ENCODE measurements at regions not wholly inside any gene's neighbourhood (a gene's known extent, or its start where the extent isn't known, plus 50 kb on each side); places are given as distances from the start of the nearest gene placed in this dataset.

DNA sequence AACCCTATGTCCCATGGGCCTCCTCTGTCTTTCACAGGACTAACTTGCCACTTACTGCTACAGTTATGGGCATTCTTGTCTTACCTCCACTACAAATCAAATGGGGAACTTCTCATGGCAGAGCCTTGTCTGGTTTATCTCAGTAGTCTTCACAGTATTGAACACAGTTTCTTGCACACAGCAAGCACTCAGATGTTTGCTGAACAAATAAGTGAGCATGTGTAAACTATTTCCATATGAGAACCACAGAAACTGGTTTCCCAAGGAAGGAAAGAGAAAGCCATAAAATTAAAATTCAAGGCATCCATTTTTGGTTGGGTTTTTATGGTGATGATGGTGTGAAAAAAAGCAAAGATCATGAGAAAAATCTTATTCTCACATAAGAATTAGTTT, 189.2 kb downstream of the MEX3B start:
- Histone ChIP-seq H3K27me3 (ENCODE audit: insufficient read depth, low read length) (no peaks in the 10 kb centered on the region), H3K27ac (ENCODE audit: low read length) (no peak overlapping the region), H3K36me3 (ENCODE audit: insufficient read depth, low read depth, low read length) (no peaks in the 10 kb centered on the region), H3K4me3 (ENCODE audit: low read length) (no peak overlapping the region), H3K4me1 (ENCODE audit: insufficient read depth, low read length) (no peaks in the 10 kb centered on the region), H3K9ac (ENCODE audit: low read depth, low read length) (no peak overlapping the region), H3K9me3 (ENCODE audit: insufficient read depth, low read depth, low read length) (no peaks in the 10 kb centered on the region)

DNA sequence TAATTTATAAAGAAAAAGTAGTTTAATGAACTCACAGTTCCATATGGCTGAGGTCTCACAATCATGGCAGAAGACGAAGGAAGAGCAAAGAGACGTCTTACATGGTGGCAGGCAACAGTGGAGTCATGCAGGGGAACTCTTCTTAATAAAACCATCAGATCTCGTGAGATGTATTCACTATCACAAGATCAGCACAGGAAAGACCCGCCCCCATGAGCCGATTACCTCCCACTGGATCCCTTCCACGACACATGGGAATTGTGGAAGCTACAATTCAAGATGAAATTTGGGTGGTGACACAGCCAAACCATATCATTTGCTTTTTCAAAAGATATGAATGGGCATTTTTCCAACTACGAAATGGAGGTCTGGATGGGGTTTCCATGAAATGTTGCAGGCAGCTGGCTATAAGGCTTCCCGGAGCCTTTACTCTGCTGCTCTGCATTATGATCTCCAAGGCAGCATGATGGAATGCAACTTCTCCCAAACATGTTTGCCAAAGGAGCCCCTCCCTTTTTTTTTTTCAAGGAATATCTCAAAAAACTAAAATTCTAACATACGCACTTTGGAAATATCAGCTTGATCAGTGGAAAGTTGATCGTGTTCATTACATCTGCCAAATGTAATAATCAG, 189.7 kb downstream of the MEX3B start:
- H3K4me1 ChIP-seq (ENCODE audit: insufficient read depth, low read length): no peaks in the 10 kb centered on the region
- no peaks in the 10 kb centered on the region for H3K27me3 ChIP-seq (ENCODE audit: insufficient read depth, low read length)
- no peaks in the 10 kb centered on the region for H3K36me3 ChIP-seq (ENCODE audit: insufficient read depth, low read depth, low read length)
- H3K9ac ChIP-seq (ENCODE audit: low read depth, low read length): no peak overlapping the region
- H3K4me3 ChIP-seq (ENCODE audit: low read length): no peak overlapping the region
- H3K27ac ChIP-seq (ENCODE audit: low read length): no peak overlapping the region
- no peaks in the 10 kb centered on the region for H3K9me3 ChIP-seq (ENCODE audit: insufficient read depth, low read depth, low read length)

DNA sequence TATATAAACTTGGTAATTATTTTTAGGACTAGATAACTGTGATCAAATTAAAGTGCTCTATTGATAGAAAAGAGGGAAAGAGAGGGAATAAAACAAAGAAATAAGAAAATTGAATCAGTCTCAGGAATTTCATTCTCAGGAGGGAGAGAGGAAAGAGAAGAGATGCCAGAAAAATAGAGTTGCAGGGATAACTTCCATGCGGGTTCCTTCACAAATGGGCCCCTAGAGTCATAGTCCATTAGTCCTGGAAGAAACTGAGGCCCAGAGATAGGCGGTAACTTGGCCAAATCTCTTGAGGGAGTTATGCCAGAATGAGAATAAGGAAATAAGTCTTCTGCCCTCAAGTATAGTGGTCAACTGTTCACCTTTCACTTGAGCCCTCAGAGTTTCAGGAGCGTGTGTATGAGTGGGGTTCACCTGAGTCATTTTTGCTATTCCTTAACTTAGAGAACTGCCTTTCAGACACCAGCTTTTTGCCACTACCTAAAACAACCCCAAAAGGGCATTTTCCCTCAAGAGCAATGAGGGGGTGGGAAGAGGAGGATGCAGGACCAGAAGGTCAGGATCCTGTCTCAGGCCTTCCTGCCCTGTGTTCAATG, 192.6 kb downstream of the MEX3B start:
- no peaks in the 10 kb centered on the region for H3K4me1 ChIP-seq (ENCODE audit: insufficient read depth, low read length)
- no peak overlapping the region for H3K9ac ChIP-seq (ENCODE audit: low read depth, low read length)
- H3K9me3 ChIP-seq (ENCODE audit: insufficient read depth, low read depth, low read length): no peaks in the 10 kb centered on the region
- H3K36me3 ChIP-seq (ENCODE audit: insufficient read depth, low read depth, low read length): no peaks in the 10 kb centered on the region
- no peak overlapping the region for H3K4me3 ChIP-seq (ENCODE audit: low read length)
- no peak overlapping the region for H3K27ac ChIP-seq (ENCODE audit: low read length)
- no peaks in the 10 kb centered on the region for H3K27me3 ChIP-seq (ENCODE audit: insufficient read depth, low read length)

DNA sequence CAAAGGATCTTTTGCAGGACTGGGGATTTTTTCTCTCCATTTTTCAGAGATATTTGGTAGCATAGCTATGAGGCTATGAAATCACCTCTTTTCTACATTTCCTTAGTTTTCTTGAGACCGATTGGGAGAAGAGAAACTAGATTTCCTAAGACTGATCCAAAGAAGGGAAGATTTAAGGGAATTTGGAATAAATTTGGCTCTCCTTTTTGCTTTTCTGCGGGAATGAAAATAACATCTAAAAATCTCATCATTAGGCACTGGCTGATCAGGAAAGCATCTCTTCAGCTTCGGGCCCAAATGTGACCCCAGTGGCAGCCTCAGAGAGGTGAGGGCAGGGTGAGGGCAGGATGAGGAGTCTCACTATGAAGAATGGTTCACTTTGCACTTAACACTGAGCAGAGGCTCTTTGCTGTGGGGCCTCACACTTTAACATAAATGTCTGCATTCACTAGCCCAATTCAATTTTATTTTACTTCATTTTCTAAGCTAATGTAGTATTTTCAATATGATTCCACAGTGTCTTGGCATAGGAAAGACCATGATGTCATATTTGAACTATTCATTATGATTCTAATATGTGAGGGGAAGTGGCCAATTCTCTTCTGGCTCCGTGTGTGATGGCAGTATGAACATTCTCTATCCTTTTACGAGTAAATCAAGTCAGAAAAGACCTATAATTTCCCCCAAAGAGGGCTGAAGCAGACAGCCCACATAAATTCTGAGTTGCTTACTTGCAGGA, 193.2 kb downstream of the MEX3B start:
- no peaks in the 10 kb centered on the region for H3K27me3 ChIP-seq (ENCODE audit: insufficient read depth, low read length)
- H3K4me3 ChIP-seq (ENCODE audit: low read length): no peak overlapping the region
- no peaks in the 10 kb centered on the region for H3K9me3 ChIP-seq (ENCODE audit: insufficient read depth, low read depth, low read length)
- no peak overlapping the region for H3K9ac ChIP-seq (ENCODE audit: low read depth, low read length)
- H3K36me3 ChIP-seq (ENCODE audit: insufficient read depth, low read depth, low read length): no peaks in the 10 kb centered on the region
- H3K27ac ChIP-seq (ENCODE audit: low read length): no peak overlapping the region
- no peaks in the 10 kb centered on the region for H3K4me1 ChIP-seq (ENCODE audit: insufficient read depth, low read length)

DNA sequence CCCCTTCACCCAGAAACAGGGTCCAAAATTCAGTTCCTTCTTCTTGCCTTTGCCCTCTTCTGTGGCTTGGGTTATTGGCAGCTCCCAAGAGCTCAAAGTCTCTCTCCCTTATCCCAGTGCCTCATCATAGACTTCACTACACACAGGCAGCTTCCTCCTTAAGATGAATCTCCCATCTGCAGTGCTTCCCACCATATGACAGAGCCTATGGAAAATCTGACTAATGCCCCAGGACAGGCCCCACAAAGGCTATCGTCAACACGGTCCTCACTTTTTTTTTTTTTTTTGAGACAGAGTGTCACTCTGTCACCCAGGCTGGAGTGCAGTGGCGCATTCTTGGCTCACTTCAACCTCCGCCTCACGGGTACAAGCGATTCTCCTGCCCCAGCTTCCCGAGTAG, 194.1 kb downstream of the MEX3B start:
- Histone ChIP-seq H3K4me3 (ENCODE audit: low read length) (no peak overlapping the region), H3K9ac (ENCODE audit: low read depth, low read length) (no peak overlapping the region), H3K27ac (ENCODE audit: low read length) (no peak overlapping the region), H3K9me3 (ENCODE audit: insufficient read depth, low read depth, low read length) (no peaks in the 10 kb centered on the region), H3K36me3 (ENCODE audit: insufficient read depth, low read depth, low read length) (no peaks in the 10 kb centered on the region), H3K4me1 (ENCODE audit: insufficient read depth, low read length) (no peaks in the 10 kb centered on the region), H3K27me3 (ENCODE audit: insufficient read depth, low read length) (no peaks in the 10 kb centered on the region)

DNA sequence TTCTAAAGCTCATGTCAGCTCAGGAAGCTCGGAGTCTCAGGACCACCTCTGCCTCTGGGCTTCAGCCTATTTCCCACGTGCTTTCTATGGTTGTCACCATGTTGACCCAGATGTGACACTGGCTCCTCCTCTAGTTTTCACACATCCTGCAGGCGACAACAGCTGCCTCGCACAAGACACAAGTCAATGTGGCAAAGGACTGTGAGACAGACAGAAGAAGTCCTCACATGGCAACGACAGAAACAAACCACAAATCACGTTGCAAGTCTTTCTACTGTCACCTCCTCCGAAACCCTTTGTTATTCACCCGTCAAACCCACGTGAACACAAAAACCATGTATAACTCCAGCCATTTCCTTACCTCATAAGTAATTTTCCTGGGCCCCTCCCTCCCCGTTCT, 194.5 kb downstream of the MEX3B start:
- Histone ChIP-seq H3K4me3 (ENCODE audit: low read length) (no peak overlapping the region), H3K9me3 (ENCODE audit: insufficient read depth, low read depth, low read length) (no peaks in the 10 kb centered on the region), H3K4me1 (ENCODE audit: insufficient read depth, low read length) (no peaks in the 10 kb centered on the region), H3K36me3 (ENCODE audit: insufficient read depth, low read depth, low read length) (no peaks in the 10 kb centered on the region), H3K9ac (ENCODE audit: low read depth, low read length) (no peak overlapping the region), H3K27ac (ENCODE audit: low read length) (no peak overlapping the region), H3K27me3 (ENCODE audit: insufficient read depth, low read length) (no peaks in the 10 kb centered on the region)

DNA sequence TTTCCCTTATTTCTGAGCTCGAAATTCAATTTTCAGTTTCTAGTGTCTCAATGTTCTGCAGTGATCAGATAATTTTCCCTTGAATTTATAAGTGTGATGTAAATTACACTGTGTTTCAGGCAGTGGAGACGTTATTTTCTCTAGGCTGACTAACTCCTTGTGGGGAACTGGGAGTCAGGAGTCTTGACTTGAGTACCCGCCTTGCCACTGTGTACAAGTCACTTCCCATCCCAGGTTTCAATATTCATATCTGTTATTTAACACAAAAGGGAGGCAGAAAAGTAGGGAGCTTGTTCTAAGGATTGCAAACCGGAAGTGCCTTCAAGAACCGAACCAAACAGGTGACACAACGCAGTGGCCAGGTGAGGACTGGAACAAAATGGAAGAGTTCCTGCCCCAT, 196.5 kb downstream of the MEX3B start:
- Histone ChIP-seq H3K27me3 (ENCODE audit: insufficient read depth, low read length) (no peaks in the 10 kb centered on the region), H3K4me1 (ENCODE audit: insufficient read depth, low read length) (no peaks in the 10 kb centered on the region), H3K9ac (ENCODE audit: low read depth, low read length) (no peak overlapping the region), H3K27ac (ENCODE audit: low read length) (no peak overlapping the region), H3K9me3 (ENCODE audit: insufficient read depth, low read depth, low read length) (no peaks in the 10 kb centered on the region), H3K36me3 (ENCODE audit: insufficient read depth, low read depth, low read length) (no peaks in the 10 kb centered on the region), H3K4me3 (ENCODE audit: low read length) (no peak overlapping the region)

DNA sequence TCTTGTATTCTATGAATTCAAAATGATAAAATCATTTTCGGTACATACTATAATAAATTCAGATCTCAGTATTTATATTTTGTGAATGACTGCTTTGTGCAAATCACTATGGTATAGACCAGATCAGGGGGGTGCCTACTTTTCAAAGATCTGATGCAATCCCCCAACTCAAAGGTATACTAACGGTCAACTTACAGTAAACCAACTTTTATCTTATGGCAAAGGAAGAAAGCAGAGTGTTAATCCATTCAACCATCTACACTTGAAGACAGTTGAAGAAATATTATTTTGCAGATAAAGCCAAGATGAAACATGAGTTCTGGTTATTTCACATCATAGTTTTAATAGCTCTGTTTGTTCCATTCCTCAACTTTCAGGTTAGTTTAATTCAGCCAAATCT, 197.1 kb downstream of the MEX3B start:
- Histone ChIP-seq H3K9me3 (ENCODE audit: insufficient read depth, low read depth, low read length) (no peaks in the 10 kb centered on the region), H3K27me3 (ENCODE audit: insufficient read depth, low read length) (no peaks in the 10 kb centered on the region), H3K4me1 (ENCODE audit: insufficient read depth, low read length) (no peaks in the 10 kb centered on the region), H3K4me3 (ENCODE audit: low read length) (no peak overlapping the region), H3K27ac (ENCODE audit: low read length) (no peak overlapping the region), H3K36me3 (ENCODE audit: insufficient read depth, low read depth, low read length) (no peaks in the 10 kb centered on the region), H3K9ac (ENCODE audit: low read depth, low read length) (no peak overlapping the region)

DNA sequence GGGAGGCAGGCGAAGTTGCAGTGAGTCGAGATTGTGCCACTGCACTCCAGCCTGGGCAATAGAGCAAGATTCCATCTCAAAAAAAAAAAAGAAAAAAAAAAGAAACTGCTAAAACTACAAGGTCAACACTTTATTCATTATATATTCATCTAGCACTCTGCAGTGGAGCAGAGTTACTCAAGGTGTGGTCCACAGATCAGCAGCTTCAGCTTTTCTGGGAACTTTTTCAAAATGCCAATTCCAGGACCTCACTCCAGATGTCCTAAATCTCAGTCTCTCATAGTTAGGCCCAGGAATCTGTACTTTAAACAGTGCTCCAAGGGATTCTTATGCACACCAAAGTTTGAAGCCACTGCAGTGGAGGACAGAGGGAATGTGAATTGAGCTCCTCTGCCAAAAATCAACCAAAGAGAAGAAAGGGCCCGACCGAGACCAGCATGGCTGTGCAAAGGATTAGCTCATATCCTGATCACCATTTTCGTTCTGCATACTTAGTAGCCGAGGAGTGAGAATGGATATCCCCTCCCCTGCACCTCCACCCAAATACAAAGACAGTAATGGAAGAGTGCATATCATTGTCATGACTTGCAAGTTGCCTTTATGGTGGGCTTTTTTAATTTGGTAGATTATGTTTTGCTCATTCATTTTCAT, 201.9 kb downstream of the MEX3B start:
- Histone ChIP-seq H3K36me3 (ENCODE audit: insufficient read depth, low read depth, low read length) (no peaks in the 10 kb centered on the region), H3K27ac (ENCODE audit: low read length) (no peak overlapping the region), H3K9ac (ENCODE audit: low read depth, low read length) (no peak overlapping the region), H3K4me3 (ENCODE audit: low read length) (no peak overlapping the region), H3K27me3 (ENCODE audit: insufficient read depth, low read length) (no peaks in the 10 kb centered on the region), H3K4me1 (ENCODE audit: insufficient read depth, low read length) (no peaks in the 10 kb centered on the region), H3K9me3 (ENCODE audit: insufficient read depth, low read depth, low read length) (no peaks in the 10 kb centered on the region)

DNA sequence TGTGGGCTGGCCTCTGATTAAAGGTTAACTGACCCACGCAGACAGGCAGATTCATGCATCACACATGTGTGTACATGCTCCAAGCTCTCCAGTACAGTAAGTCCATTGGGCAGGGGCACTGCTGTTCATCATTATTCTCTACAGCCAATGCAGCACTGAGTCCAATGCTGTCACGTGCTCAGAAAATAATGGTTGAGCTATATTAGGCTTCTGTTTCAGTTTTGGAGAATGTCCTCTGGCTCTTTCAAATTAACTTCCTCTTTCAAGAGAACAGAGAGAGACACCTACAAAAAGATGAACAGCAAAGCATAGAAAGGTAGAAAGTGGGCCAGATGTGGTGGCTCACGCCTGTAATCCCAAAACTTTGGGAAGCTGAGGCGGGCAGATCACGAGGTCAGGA, 202.6 kb downstream of the MEX3B start:
- no peak overlapping the region for H3K27ac ChIP-seq (ENCODE audit: low read length)
- no peaks in the 10 kb centered on the region for H3K27me3 ChIP-seq (ENCODE audit: insufficient read depth, low read length)
- no peak overlapping the region for H3K9ac ChIP-seq (ENCODE audit: low read depth, low read length)
- no peaks in the 10 kb centered on the region for H3K36me3 ChIP-seq (ENCODE audit: insufficient read depth, low read depth, low read length)
- no peaks in the 10 kb centered on the region for H3K9me3 ChIP-seq (ENCODE audit: insufficient read depth, low read depth, low read length)
- H3K4me1 ChIP-seq (ENCODE audit: insufficient read depth, low read length): no peaks in the 10 kb centered on the region
- no peak overlapping the region for H3K4me3 ChIP-seq (ENCODE audit: low read length)

DNA sequence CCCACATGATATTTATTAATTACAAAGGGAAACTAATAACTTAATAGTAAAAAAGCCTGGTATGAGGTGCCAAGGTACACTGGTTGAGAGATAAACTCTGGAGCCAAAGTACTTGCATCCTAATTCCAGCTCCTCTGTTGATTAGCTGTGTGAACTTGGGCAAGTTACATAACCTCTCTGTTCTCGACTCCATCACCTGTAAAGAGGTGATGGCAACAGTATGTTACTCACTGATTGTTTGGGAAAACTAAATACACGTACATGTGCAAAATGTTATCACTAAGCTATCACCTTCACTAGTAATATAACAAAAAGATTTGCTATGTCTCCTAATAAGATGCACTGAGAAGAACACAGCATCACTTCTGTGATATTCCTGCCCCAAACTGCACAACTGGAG, 206.4 kb downstream of the MEX3B start:
- Histone ChIP-seq H3K4me3 (ENCODE audit: low read length) (no peak overlapping the region), H3K9me3 (ENCODE audit: insufficient read depth, low read depth, low read length) (no peaks in the 10 kb centered on the region), H3K4me1 (ENCODE audit: insufficient read depth, low read length) (no peaks in the 10 kb centered on the region)

DNA sequence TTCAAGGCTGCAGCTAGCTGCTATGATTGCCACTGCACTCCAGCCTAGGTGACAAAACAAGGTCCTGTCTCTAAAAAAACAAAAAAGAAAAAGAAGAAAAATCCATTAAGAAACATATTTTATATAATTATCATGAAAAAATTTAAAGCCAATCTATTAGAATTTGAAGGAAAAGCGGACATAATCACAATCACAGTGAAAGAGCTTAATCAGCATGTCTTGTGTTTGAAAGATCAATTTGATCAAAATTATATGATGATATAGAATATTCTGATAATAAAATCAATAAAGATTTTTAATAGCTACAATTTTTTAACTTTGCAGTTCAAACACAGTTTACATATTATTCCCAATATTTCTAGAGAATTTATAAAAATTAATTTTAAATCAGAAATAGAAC, 210.1 kb downstream of the MEX3B start:
- H3K9me3 ChIP-seq (ENCODE audit: insufficient read depth, low read depth, low read length): no peaks in the 10 kb centered on the region
- no peak overlapping the region for H3K27ac ChIP-seq (ENCODE audit: low read length)
- no peaks in the 10 kb centered on the region for H3K27me3 ChIP-seq (ENCODE audit: insufficient read depth, low read length)
- H3K9ac ChIP-seq (ENCODE audit: low read depth, low read length): no peak overlapping the region
- no peaks in the 10 kb centered on the region for H3K36me3 ChIP-seq (ENCODE audit: insufficient read depth, low read depth, low read length)
- no peak overlapping the region for H3K4me3 ChIP-seq (ENCODE audit: low read length)
- no peaks in the 10 kb centered on the region for H3K4me1 ChIP-seq (ENCODE audit: insufficient read depth, low read length)

More for the DNA sequence above, 206.4 kb downstream of the MEX3B start:
- Histone ChIP-seq H3K36me3 (ENCODE audit: insufficient read depth, low read depth, low read length) (no peaks in the 10 kb centered on the region), H3K27ac (ENCODE audit: low read length) (no peak overlapping the region), H3K27me3 (ENCODE audit: insufficient read depth, low read length) (no peaks in the 10 kb centered on the region), H3K9ac (ENCODE audit: low read depth, low read length) (no peak overlapping the region)
